ENCODE measurements at regions not wholly inside any gene's neighbourhood (a gene's known extent, or its start where the extent isn't known, plus 50 kb on each side); places are given as distances from the start of the nearest gene placed in this dataset.

- Histone ChIP-seq H2AFZ (ENCODE audit: low read length) (no peak overlapping the region), H3K9me2 (ENCODE audit: insufficient read depth, low read length) (no peaks in the 10 kb centered on the region), H3K4me3 (ENCODE audit: low read depth, low read length, poor library complexity, severe bottlenecking) (no peak overlapping the region), H3K79me2 (ENCODE audit: insufficient read depth, low read depth, low read length) (no peaks in the 10 kb centered on the region), H4K20me1 (ENCODE audit: insufficient read depth, low read length) (no peaks in the 10 kb centered on the region), H3K27ac (ENCODE audit: low read depth, low read length, poor library complexity, severe bottlenecking) (no peak overlapping the region), H3K4me2 (ENCODE audit: low read length) (no peak overlapping the region), H3K36me3 (ENCODE audit: insufficient read depth, low read length) (no peaks in the 10 kb centered on the region), H3K9me3 (ENCODE audit: low read length) (no peaks in the 10 kb centered on the region), H3K4me1 (ENCODE audit: insufficient read depth, low read length, poor library complexity, severe bottlenecking) (no peaks in the 10 kb centered on the region)
- CTCF ChIA-PET (ENCODE audit: unreplicated experiment), result no interaction called here
- intact Hi-C loops (cut with micrococcal nuclease; ENCODE audit: unreplicated experiment), result no loop called here
- TF ChIP-seq EZH2phosphoT487 (IDR thresholded peaks at IDR 0.05; ENCODE audit: borderline replicate concordance, low read depth, low read length), result no peak
- TF ChIP-seq CTCF (conservative IDR thresholded peaks at IDR 0.05; ENCODE audit: low read length), result no peak
- DNase-seq (ENCODE audit: low spot score), result no peak
- POLR2A ChIA-PET, result interaction anchor here (0.7 to 1.9 kb wide), 4 partner anchors 9 to 195 kb away, joined by 3 to 7 read pairs (median 4); no protein-coding TSS in a partner anchor
- no TSS peak for BruUV-seq (replicated peaks)
Observed at GRCh38 chr11:22546746-22547145, 78.9 kb downstream of the FANCF start.

- POLR2A ChIA-PET, result no interaction called here
- no peaks in the 10 kb centered on the region for H3K9me3 ChIP-seq (ENCODE audit: low read length)
- intact Hi-C loops (cut with micrococcal nuclease; ENCODE audit: unreplicated experiment), result no loop called here
Observed at GRCh38 chr11:22543261-22543660, 82.4 kb downstream of the FANCF start.

More at GRCh38 chr11:22543261-22543660, 82.4 kb downstream of the FANCF start:
- Histone ChIP-seq H3K36me3 (ENCODE audit: insufficient read depth, low read length) (no peaks in the 10 kb centered on the region), H3K27ac (ENCODE audit: low read depth, low read length, poor library complexity, severe bottlenecking) (no peak overlapping the region), H3K4me1 (ENCODE audit: insufficient read depth, low read length, poor library complexity, severe bottlenecking) (no peaks in the 10 kb centered on the region), H3K79me2 (ENCODE audit: insufficient read depth, low read depth, low read length) (no peaks in the 10 kb centered on the region), H2AFZ (ENCODE audit: low read length) (no peak overlapping the region), H3K4me3 (ENCODE audit: low read depth, low read length, poor library complexity, severe bottlenecking) (no peak overlapping the region), H4K20me1 (ENCODE audit: insufficient read depth, low read length) (no peaks in the 10 kb centered on the region), H3K4me2 (ENCODE audit: low read length) (no peak overlapping the region), H3K9me2 (ENCODE audit: insufficient read depth, low read length) (no peaks in the 10 kb centered on the region)
- TF ChIP-seq CTCF (conservative IDR thresholded peaks at IDR 0.05; ENCODE audit: low read length), result no peak
- no peak for TF ChIP-seq EZH2phosphoT487 (IDR thresholded peaks at IDR 0.05; ENCODE audit: borderline replicate concordance, low read depth, low read length)
- CTCF ChIA-PET (ENCODE audit: unreplicated experiment), result no interaction called here
- DNase-seq (ENCODE audit: low spot score), result no peak
- BruUV-seq (replicated peaks), result no TSS peak
